Esophagus squamous epithelium (tissue), 5 donors: ENCODE measurements at regions not wholly inside any gene's neighbourhood (a gene's known extent, or its start where the extent isn't known, plus 50 kb on each side); places are given as distances from the start of the nearest gene placed in this dataset.

ENCODE experiments used
- DNase-seq: peaks from one replicate; lab custom pipeline; 2025; lab: John Stamatoyannopoulos, UW
- H3K27ac ChIP-seq, 4 donors: fragments of 200-600 bp; sonication (generic); one replicate each; pipeline ENCODE4 v1.5.1; 2016 to 2019; ENCODE audit warnings: mild to moderate bottlenecking in 1 of 4
- H3K27me3 ChIP-seq, 4 donors: fragments of 200-600 bp; sonication (generic); 1 replicate in 3 of 4; 2 replicates in 1 of 4; pipeline versions ENCODE4 v1.5.1 to v1.6.0; 2017 to 2021; ENCODE audit warnings: antibody characterized with exemption in 1 of 4
- H3K36me3 ChIP-seq, 3 donors: fragments of 200-600 bp; sonication (generic); one replicate each; pipeline ENCODE4 v1.5.1; 2016 to 2019
- H3K4me1 ChIP-seq, 3 donors: fragments of 200-600 bp; sonication (generic); one replicate each; pipeline ENCODE4 v1.5.1; 2017 to 2019
- H3K4me3 ChIP-seq, 4 donors: fragments of 200-600 bp; sonication (generic); 1 replicate in 3 of 4; 2 replicates in 1 of 4; pipeline ENCODE4 v1.5.1; 2016 to 2019; ENCODE audit warnings: mild to moderate bottlenecking in 2 of 4, moderate library complexity in 1 of 4
- H3K9me3 ChIP-seq, 3 donors: fragments of 200-600 bp; sonication (generic); one replicate each; pipeline ENCODE4 v1.5.1; 2016 to 2019
- CTCF ChIP-seq, 6 experiments: fragments of 450-650 bp in 4 of 6; fragments of 200-600 bp in 2 of 6; sonication (generic) in 2 of 6; IDR thresholded peaks; one replicate each; pipeline ENCODE4 v1.5.1; 2016 to 2019; ENCODE audit warnings: antibody characterized with exemption in 6 of 6, mild to moderate bottlenecking in 4 of 6, moderate library complexity in 4 of 6
- POLR2A ChIP-seq, 4 donors: fragments of 450-650 bp; IDR thresholded peaks; one replicate each; pipeline ENCODE4 v1.6.1; 2017; ENCODE audit warnings: antibody characterized with exemption in 4 of 4, mild to moderate bottlenecking in 4 of 4, moderate library complexity in 3 of 4
- WGBS, 2 donors: methylation state at CpG; one replicate each; pipeline ENCODE4 v1.1.5; 2018; 5-methylcytosine and 5-hydroxymethylcytosine counted together
- intact Hi-C: fragments of 100-400 bp; cut with DNase I; formaldehyde crosslinking; loops from one replicate; pipeline ENCODE4 v1.15.0; 2022
- donor health status: DM: yes; HTN: yes; CAD: no.

GRCh38 chr5:68352166-68352565 is 136.6 kb downstream of the PIK3R1 start:
- no peaks in the 10 kb centered on the region for H3K36me3 ChIP-seq
- DNase-seq = no peak
- H3K9me3 ChIP-seq = peaks cover 0 to 5% (median 0%) of the 10 kb centered on the region in 3 donors
- H3K4me3 ChIP-seq = no peak overlapping the region
- H3K4me1 ChIP-seq = peaks cover 0 to 14% (median 0%) of the 10 kb centered on the region in 3 donors
- intact Hi-C loops = no loop called here
- H3K27ac ChIP-seq = no peak overlapping the region
- 55 to 60% methylated on average over 3 of the region's 3 CpGs for WGBS, 2 donors
- no peak for TF ChIP-seq POLR2A (IDR thresholded peaks at IDR 0.05)
- no peak for TF ChIP-seq CTCF (IDR thresholded peaks at IDR 0.05)
- H3K27me3 ChIP-seq = no peaks in the 10 kb centered on the region

- H3K4me1 ChIP-seq = peaks cover 0 to 17% (median 0%) of the 10 kb centered on the region in 3 donors
- H3K36me3 ChIP-seq = no peaks in the 10 kb centered on the region
- no peak overlapping the region for H3K27ac ChIP-seq
- H3K4me3 ChIP-seq = no peak overlapping the region
- intact Hi-C loops = no loop called here
- TF ChIP-seq POLR2A (IDR thresholded peaks at IDR 0.05) (no peak), CTCF (IDR thresholded peaks at IDR 0.05) (no peak)
- DNase-seq = no peak
- no peaks in the 10 kb centered on the region for H3K27me3 ChIP-seq
- no peaks in the 10 kb centered on the region for H3K9me3 ChIP-seq
- WGBS, 2 donors = 95% methylated on average over 5 of the region's 5 CpGs
These were observed 138.0 kb downstream of the PIK3R1 start for GRCh38 chr5:68353605-68354004.

- Histone ChIP-seq H3K4me1 (peaks cover 0 to 11% (median 0%) of the 10 kb centered on the region in 3 donors), H3K27me3 (no peaks in the 10 kb centered on the region), H3K4me3 (no peak overlapping the region), H3K36me3 (no peaks in the 10 kb centered on the region), H3K27ac (no peak overlapping the region), H3K9me3 (no peaks in the 10 kb centered on the region)
- DNase-seq = no peak
- intact Hi-C loops = no loop called here
- no peak for TF ChIP-seq CTCF (IDR thresholded peaks at IDR 0.05)
- TF ChIP-seq POLR2A (IDR thresholded peaks at IDR 0.05) = no peak
- whole genome bisulfite sequencing, 2 donors = 80 to 92% methylated on average over 4 to 5 of the region's 5 CpGs
These were observed 138.8 kb downstream of the PIK3R1 start for GRCh38 chr5:68354315-68354714.

GRCh38 chr5:68356216-68356615 is 140.7 kb downstream of the PIK3R1 start:
- no peaks in the 10 kb centered on the region for H3K9me3 ChIP-seq
- WGBS, 2 donors = 90 to 96% methylated on average over 6 of the region's 6 CpGs
- no peak for DNase-seq
- no peaks in the 10 kb centered on the region for H3K36me3 ChIP-seq
- no peak for TF ChIP-seq POLR2A (IDR thresholded peaks at IDR 0.05)
- TF ChIP-seq CTCF (IDR thresholded peaks at IDR 0.05) = no peak
- H3K27ac ChIP-seq = no peak overlapping the region
- peaks cover 0 to 5% (median 0%) of the 10 kb centered on the region in 3 donors for H3K4me1 ChIP-seq
- H3K4me3 ChIP-seq = no peak overlapping the region
- H3K27me3 ChIP-seq = no peaks in the 10 kb centered on the region
- intact Hi-C loops = no loop called here

- no peaks in the 10 kb centered on the region for H3K27me3 ChIP-seq
- intact Hi-C loops = no loop called here
- no peak for DNase-seq
- H3K9me3 ChIP-seq = no peaks in the 10 kb centered on the region
- TF ChIP-seq POLR2A (IDR thresholded peaks at IDR 0.05) = no peak
- no peak for TF ChIP-seq CTCF (IDR thresholded peaks at IDR 0.05)
- 94 to 97% methylated on average over 2 of the region's 2 CpGs for WGBS, 2 donors
- H3K36me3 ChIP-seq = no peaks in the 10 kb centered on the region
- H3K4me1 ChIP-seq = peaks cover 0 to 5% (median 0%) of the 10 kb centered on the region in 3 donors
- no peak overlapping the region for H3K27ac ChIP-seq
- no peak overlapping the region for H3K4me3 ChIP-seq
These were observed 141.1 kb downstream of the PIK3R1 start for GRCh38 chr5:68356623-68357022.
